ENCODE measurements at regions not wholly inside any gene's neighbourhood (a gene's known extent, or its start where the extent isn't known, plus 50 kb on each side); places are given as distances from the start of the nearest gene placed in this dataset.

DNA sequence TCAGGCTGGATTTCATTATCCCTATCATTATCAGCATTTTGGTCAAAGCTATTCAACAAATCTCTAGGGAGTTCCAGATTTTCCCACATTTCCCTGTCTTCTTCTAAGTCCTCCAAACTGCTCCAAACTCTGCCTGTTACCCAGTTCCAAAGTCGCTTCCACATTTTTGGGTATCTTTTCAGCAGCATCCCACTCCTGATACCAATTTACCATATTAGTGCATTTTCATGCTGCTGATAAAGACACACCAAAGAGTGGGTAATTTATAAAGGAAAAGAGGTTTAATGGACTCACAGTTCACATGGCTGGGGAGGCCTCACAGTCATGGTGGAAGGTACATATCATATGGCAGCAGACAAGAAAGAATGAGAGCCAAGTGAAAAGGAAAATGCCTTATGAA, 132.8 kb upstream of the SLC7A11 start:
- TF ChIP-seq EZH2 (IDR thresholded peaks at IDR 0.05) (no peak), POLR2AphosphoS5 (IDR thresholded peaks at IDR 0.05; ENCODE audit: borderline replicate concordance, low read depth, low read length) (no peak)
